ENCODE measurements at regions not wholly inside any gene's neighbourhood (a gene's known extent, or its start where the extent isn't known, plus 50 kb on each side); places are given as distances from the start of the nearest gene placed in this dataset.

- no peak for TF ChIP-seq CTCF (IDR thresholded peaks at IDR 0.05)
- TF ChIP-seq POLR2AphosphoS5 (IDR thresholded peaks at IDR 0.05; ENCODE audit: low read depth, low read length): no peak
- TF ChIP-seq TCF7L2 (IDR thresholded peaks at IDR 0.05; ENCODE audit: low read depth, low read length): no peak
Measured at GRCh38 chr4:58776627-58777026, 1666.4 kb upstream of the IGFBP7 start.
